ENCODE measurements at regions not wholly inside any gene's neighbourhood (a gene's known extent, or its start where the extent isn't known, plus 50 kb on each side); places are given as distances from the start of the nearest gene placed in this dataset.

GRCh38 chr15:92714477-92715401 is 59.2 kb upstream of the FAM174B start:
- no peak for TF ChIP-seq REST (IDR thresholded peaks at IDR 0.05; ENCODE audit: unreplicated experiment)
- TF ChIP-seq CTCF (conservative IDR thresholded peaks at IDR 0.05; ENCODE audit: low read depth in 2 of 2), result peak; percentile 92 to 95
- no peak for TF ChIP-seq POLR2AphosphoS5 (IDR thresholded peaks at IDR 0.05; ENCODE audit: low read depth)
- TF ChIP-seq NANOG (IDR thresholded peaks at IDR 0.05; ENCODE audit: borderline replicate concordance), result no peak
- no peak for TF ChIP-seq EZH2 (IDR thresholded peaks at IDR 0.05; ENCODE audit: low read depth, unreplicated experiment)
- TF ChIP-seq CREB1 (CRISPR knock-in tag; IDR thresholded peaks at IDR 0.05; ENCODE audit: low read depth), result no peak
- no peak for TF ChIP-seq ETS1 (IDR thresholded peaks at IDR 0.05)
- TF ChIP-seq EZH2phosphoT487 (IDR thresholded peaks at IDR 0.05; ENCODE audit: unreplicated experiment), result no peak
- TF ChIP-seq JUNB (IDR thresholded peaks at IDR 0.05; ENCODE audit: unreplicated experiment), result no peak
- no peak for TF ChIP-seq STAT1 (IDR thresholded peaks at IDR 0.05; ENCODE audit: unreplicated experiment)
- no peak for TF ChIP-seq ZNF462 (CRISPR knock-in tag; IDR thresholded peaks at IDR 0.05)
- no peak for TF ChIP-seq ZNF331 (CRISPR knock-in tag; IDR thresholded peaks at IDR 0.05; ENCODE audit: low read depth)
- TF ChIP-seq ZNF114 (CRISPR knock-in tag; IDR thresholded peaks at IDR 0.05), result no peak

Data from GM23338 (cell line).